GM18499 (cell line): ENCODE measurements at regions not wholly inside any gene's neighbourhood (a gene's known extent, or its start where the extent isn't known, plus 50 kb on each side); places are given as distances from the start of the nearest gene placed in this dataset.
"Not testable (repeated sequence)": the region's sequence is repeated elsewhere in the genome, so short reads cannot be mapped to it uniquely, and the experiment has no call there.

ENCODE experiments used
- ATAC-seq: cut with Tn5 transposase; IDR thresholded peaks from one replicate; pipeline ENCODE4 v1.9.1; 2021; ENCODE audit warnings: moderate number of reproducible peaks; ENCODE audit not compliant: insufficient read depth, unreplicated experiment

GRCh38 chr4:57401586-57401985, 291.4 kb upstream of the IGFBP7 start:
- no peak for ATAC-seq

DNA sequence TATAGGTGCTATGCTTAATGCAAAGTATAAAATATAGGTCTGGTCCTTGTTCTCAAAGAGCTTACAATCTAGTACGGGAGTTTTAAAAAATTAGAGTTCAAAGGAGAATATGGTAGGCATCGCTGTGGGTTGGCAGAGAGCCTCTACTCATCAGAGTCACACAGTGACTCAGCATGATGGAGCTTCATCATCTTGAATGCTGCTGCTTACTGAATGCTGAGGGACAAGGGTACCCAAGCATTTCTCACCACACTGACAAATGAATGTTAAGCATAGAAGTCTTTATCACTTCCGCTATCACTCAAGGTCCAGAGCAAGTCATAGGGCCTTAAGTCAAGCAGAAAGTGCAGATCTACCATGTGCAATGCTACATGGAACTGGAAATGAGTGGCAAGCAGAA, 268.6 kb upstream of the IGFBP7 start:
- ATAC-seq, result no peak

DNA sequence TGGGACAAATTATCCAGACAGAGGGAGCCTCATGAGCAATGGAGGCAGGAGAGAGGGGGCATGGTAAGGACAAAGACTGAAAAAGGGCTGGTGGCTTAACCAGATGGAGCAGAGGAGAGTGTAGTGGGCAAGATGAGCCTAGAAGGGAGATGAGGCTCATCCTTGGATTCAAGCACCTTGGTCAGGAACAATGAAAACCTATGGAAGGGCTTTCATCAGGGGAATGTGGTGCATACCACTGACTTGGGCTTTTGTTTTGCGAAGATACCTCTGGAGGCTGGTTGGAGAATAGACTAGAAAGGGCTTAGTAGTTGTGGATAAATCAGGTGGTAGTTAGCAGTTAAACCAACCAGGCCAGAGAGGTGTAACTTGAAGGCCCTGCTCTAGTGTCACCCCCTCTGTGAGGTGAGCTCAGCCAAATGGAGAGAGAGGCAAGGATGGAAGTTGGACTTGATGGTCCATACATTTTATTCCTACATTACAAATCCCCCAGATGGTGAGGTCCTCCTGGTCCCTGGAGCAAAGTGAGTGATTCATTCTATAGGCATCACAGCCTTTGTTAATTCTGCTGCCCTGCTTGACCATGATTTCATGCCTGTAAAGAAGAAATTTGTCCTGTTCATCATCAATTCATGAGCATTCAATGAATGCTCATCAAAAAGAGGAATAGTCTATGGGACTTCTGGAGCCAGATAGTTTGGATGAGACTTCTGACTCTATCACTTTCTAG, 264.8 kb upstream of the IGFBP7 start:
- no peak for ATAC-seq

- no peak for ATAC-seq
Observed at GRCh38 chr4:57373991-57374390, 263.8 kb upstream of the IGFBP7 start.

- no peak for ATAC-seq
Observed at GRCh38 chr4:57371671-57372070, 261.5 kb upstream of the IGFBP7 start.

- ATAC-seq, result no peak
Observed at GRCh38 chr4:57370691-57371090, 260.5 kb upstream of the IGFBP7 start.

- ATAC-seq, result no peak
Observed at GRCh38 chr4:57369446-57369845, 259.3 kb upstream of the IGFBP7 start.

DNA sequence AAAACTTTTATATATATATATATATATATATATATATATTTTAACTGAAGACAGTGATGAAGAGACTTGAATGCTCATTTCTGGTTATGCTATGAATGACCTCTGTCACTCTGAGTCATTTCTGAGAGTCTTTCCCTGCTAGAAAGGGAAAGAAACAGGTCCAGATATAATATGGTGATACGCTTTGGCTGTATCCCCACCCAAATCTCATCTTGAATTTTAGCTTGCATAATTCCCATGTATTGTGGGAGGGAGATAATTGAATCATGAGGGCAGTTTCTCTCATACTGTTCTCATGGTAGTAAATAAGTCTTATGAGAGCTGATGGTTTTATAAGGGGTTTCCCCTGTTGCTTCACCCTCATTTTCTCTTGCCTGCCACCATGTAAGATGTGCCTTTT, 254.1 kb upstream of the IGFBP7 start:
- ATAC-seq, result no peak

DNA sequence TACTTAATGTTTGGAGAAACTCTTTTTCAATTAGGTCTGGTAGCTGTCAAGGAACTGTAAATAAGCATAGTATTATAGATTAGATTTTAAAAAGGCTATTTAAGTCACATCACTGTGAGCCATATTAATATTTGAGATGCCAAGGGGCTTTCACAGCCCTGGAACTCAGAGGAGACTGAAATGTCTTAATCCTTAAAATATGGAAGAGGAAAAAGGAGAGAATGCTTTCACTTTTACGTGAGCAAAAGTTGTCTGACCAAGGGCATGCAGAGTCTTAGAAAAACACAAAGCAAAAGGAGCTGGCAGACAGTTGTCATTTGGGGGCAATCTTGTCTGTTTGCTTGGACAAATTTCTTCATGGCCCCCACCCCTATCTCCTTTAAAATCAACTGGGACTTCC, 253.2 kb upstream of the IGFBP7 start:
- ATAC-seq, result no peak

GRCh38 chr4:57360681-57361080, 250.5 kb upstream of the IGFBP7 start:
- no peak for ATAC-seq

DNA sequence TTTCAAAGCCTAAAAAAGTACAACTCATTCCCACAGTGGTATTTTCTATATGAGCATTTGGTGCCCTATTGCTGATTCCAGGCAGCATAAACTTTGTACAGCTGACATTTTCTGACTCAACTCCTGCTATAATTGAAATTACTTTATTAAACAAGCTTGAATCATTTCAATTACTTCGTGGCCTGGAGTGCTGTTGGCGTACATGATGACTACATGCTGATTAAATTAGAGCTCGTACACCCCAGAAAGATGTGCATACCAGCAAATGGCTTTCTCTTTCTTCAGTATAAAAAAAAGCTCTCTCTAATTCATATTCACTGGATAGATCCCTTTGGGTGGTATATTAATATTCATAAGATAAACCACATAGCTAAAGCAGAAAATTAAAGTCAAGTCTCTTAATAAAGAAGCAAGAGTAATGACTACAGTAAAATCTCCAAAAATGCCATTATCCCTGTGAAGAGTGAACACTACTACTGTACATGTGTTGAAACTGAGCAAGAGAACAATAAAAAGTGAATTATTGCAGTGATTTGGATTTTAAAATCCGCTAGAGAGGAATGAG, 245.0 kb upstream of the IGFBP7 start:
- ATAC-seq, result no peak

DNA sequence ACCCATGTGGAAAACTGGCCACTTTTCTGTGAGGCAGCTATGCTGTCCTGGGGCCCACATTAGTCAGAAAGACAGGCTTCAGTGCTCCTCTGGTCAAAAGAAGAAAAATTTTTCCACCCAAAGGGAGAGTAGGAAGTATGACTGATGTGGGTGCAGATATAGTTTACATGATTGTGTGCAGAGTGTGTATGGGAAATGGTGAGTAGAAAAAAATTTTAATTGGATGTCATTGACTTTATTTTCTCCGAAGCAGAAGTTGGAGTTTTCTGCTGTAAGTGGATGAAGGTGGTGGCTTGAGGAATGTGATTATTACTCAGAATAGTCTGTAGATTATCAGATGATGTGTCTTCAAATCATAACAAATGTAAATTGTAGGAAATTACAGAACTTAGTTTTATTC, 241.5 kb upstream of the IGFBP7 start:
- ATAC-seq, result no peak

- ATAC-seq, result no peak
Observed at GRCh38 chr4:57344296-57344695, 234.1 kb upstream of the IGFBP7 start.

GRCh38 chr4:57342411-57342810, 232.2 kb upstream of the IGFBP7 start:
- no peak for ATAC-seq

GRCh38 chr4:57338861-57339260, 228.7 kb upstream of the IGFBP7 start:
- ATAC-seq, result not testable (repeated sequence)

DNA sequence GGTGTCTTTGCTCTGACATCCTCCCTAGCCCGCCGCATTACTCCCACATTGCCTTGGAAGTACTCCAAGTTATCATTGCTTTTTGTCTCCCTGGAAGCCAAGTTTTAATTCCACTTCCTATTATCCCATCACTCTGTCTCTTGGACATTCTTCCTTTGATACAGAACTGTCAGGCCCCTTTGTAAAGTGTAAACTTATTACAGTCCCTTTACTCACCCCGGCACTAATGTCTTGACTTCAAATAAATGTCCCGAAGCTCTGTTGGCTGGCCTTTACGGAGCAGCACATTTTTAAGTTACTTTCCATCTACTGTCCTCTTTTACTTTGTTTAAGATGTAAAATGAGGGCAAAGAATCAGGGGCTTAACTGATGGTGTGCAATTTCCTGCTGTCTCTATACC, 223.5 kb upstream of the IGFBP7 start:
- no peak for ATAC-seq

DNA sequence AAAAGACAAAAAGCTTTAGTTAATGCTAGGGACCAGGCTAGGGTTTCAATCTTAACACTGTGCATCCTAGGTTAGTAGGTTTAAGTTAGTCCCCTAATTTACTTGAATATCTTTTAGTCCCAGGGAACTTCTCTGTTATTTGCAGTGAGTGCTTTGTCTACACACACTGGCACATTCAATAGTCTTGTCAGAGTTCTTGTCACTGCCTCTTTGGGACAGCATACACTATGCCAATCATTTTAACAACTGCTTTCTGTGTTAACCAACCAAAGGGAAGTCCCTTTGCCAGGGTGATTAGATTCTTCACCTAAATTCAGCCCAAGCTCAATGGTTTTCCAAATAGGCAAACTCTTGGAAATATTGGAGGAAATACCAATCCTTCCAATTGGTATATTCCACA, 221.8 kb upstream of the IGFBP7 start:
- no peak for ATAC-seq

- ATAC-seq, result no peak
Observed at GRCh38 chr4:57329279-57329678, 219.1 kb upstream of the IGFBP7 start.

DNA sequence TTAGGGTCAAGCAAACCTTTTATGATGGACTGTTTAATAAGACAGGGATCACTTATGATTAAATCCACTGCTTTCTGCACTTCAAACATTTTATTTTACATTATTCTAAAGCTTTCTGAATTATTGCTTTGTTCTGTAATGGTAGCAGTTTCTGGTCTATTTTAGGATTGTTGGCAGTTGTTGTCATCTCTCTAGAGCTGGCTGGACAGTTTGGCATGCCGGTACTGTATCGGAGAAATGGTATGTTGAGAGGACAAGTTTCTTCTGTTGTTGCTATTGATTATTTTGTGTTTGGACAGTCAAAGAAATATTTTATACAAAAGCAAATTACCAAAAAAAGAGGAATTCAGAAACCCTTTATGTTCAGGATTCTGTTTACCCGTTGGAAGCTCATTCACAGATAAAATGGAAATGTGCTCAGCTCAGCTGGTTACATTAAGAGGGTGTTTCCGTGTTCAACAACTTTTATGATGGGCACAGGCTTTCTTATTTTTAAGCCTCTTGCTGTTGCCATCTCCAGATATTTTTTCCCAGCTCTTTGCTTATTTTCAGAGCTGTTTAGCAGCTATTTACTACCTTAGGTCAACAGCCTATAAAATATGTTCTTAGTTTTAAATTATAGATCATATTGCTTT, 214.6 kb upstream of the IGFBP7 start:
- ATAC-seq, result no peak

DNA sequence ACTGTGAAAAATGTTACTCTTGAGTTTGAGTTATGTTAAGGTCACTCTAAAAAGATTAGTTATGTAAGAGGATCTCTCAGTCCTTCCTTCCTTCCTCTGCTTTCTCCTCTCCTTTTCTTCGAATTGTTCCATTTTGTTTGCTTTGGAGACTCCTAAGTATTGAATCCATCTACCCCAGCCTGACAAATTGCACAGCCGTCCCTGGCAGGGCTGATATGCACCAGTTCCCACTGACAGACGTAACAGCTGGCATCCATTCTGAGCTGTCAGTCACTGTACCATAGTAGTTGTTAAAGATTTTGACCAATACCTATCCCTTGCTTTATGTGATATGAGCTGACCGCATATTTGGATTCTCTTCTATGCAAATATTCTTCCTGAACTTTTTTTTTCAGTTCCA, 210.7 kb upstream of the IGFBP7 start:
- no peak for ATAC-seq

DNA sequence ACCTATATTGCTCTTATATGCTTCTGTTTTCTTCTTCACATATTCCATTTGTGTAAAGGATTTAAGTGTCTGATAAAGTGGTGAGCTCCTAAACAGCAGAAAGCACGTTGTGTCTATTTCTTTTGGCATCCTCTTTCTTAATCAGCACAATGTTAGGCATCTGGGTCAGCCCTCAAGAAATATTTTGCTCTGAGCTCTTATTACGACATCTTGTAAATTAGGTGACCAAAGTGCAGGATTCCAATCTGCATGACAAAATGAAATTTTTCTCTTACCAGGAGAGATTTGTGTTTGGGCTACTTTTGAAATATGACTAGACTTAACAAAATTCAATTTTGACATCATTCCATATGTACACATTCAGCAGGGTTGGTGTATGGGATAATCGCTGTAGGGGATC, 210.0 kb upstream of the IGFBP7 start:
- ATAC-seq, result no peak

GRCh38 chr4:57318703-57319102, 208.5 kb upstream of the IGFBP7 start:
- ATAC-seq, result no peak
